Natural killer cell (primary cell): ENCODE measurements at regions not wholly inside any gene's neighbourhood (a gene's known extent, or its start where the extent isn't known, plus 50 kb on each side); places are given as distances from the start of the nearest gene placed in this dataset.
A peak's percentile ranks its signal among the peaks of the same experiment; 100 is the strongest.
"Not testable (repeated sequence)": the region's sequence is repeated elsewhere in the genome, so short reads cannot be mapped to it uniquely, and the experiment has no call there.

Source experiments
- ATAC-seq, 3 donors: fragments of 150-1000 bp in 2 of 3; fragments of 200-7000 bp in 1 of 3; cut with Tn5 transposase; 1 replicate in 1 of 3; 2 replicates in 2 of 3; pipeline ENCODE4 v1.10.0; 2021; ENCODE audit warnings: mild to moderate bottlenecking in 2 of 3, moderate library complexity in 2 of 3
- DNase-seq, 2 donors: peaks; one replicate each; pipeline versions ENCODE4 v3.0.0 to v3.0.0-alpha.2; 2013 to 2021; ENCODE audit warnings: mixed read lengths in 1 of 2
- H3K27ac ChIP-seq: one replicate; pipeline ENCODE4 v1.5.1; 2013; ENCODE audit warnings: mild to moderate bottlenecking, low read length
- H3K27me3 ChIP-seq: one replicate; pipeline ENCODE4 v1.6.1; 2013; ENCODE audit warnings: low read length; ENCODE audit not compliant: control insufficient read depth, insufficient read depth
- H3K36me3 ChIP-seq: one replicate; pipeline ENCODE4 v1.6.1; 2013; ENCODE audit warnings: low read length; ENCODE audit not compliant: control insufficient read depth, insufficient read depth
- H3K4me1 ChIP-seq: one replicate; pipeline ENCODE4 v1.6.1; 2013; ENCODE audit warnings: low read length; ENCODE audit not compliant: control insufficient read depth, insufficient read depth
- H3K4me3 ChIP-seq: one replicate; pipeline ENCODE4 v1.5.1; 2013; ENCODE audit warnings: low read length
- H3K9me3 ChIP-seq: one replicate; pipeline ENCODE4 v1.6.1; 2013; ENCODE audit warnings: low read length; ENCODE audit not compliant: control insufficient read depth, insufficient read depth
- H3K27ac Mint-ChIP-seq, 2 donors: one replicate each; pipeline ENCODE4 v1.8.0; 2022; ENCODE audit warnings: mild to moderate bottlenecking in 2 of 2, mixed read lengths in 2 of 2, moderate library complexity in 1 of 2
- H3K27me3 Mint-ChIP-seq, 2 donors: one replicate each; pipeline ENCODE4 v1.8.0; 2022; ENCODE audit warnings: low read depth in 2 of 2, mixed read lengths in 2 of 2
- H3K36me3 Mint-ChIP-seq: one replicate; pipeline ENCODE4 v1.8.0; 2022; ENCODE audit warnings: mixed read lengths
- H3K4me1 Mint-ChIP-seq, 2 donors: one replicate each; pipeline ENCODE4 v1.8.0; 2022; ENCODE audit warnings: mixed read lengths in 2 of 2
- H3K4me3 Mint-ChIP-seq: one replicate; pipeline ENCODE4 v1.8.0; 2022; ENCODE audit warnings: mild to moderate bottlenecking, moderate library complexity, mixed read lengths
- H3K9me3 Mint-ChIP-seq, 2 donors: one replicate each; pipeline ENCODE4 v1.8.0; 2022; ENCODE audit warnings: mixed read lengths in 2 of 2
- CTCF ChIP-seq: fragments of 200-600 bp; IDR thresholded peaks from one replicate; pipeline ENCODE4 v1.8.0; 2022; ENCODE audit warnings: antibody characterized with exemption
- WGBS: methylation state at CpG from one replicate; pipeline ENCODE4 v1.1.7; 2013; ENCODE audit warnings: missing lambda C conversion rate; ENCODE audit not compliant: insufficient coverage; 5-methylcytosine and 5-hydroxymethylcytosine counted together
- intact Hi-C: fragments of 100-400 bp; cut with micrococcal nuclease; formaldehyde crosslinking; loops from one replicate; pipeline ENCODE4 v1.14.2; 2022

DNA sequence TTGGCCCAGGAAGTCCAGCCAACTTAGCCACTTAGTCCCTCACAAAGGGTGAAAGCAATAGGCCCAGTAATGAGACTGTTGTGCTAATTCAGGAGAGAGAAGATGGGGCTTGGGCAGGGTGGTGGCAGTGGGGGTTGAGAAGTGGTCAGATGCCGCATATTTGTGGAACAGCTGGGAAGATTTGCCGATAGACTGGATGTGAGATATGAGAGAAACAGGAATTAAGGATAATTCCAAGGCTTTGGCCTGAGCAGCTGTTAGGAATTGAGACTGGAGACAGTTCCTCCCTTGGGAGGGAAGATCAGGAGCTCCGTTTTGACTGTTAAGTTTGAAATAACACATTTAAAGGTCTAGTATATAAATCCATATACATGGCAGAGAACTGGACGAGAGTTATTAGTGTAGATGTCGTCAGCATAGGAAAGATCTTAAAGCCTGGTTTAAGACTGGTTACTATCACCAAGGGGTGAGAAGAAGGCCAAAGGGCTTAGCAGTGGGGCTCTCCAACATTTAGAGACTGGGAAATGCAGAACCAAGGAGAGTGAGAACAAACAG, 323.7 kb upstream of the FAM78B start:
- TF ChIP-seq CTCF: no peak
- no peak for DNase-seq
- Mint-ChIP-seq H3K9me3 (no peaks in the 10 kb centered on the region), H3K27me3 (no peaks in the 10 kb centered on the region), H3K27ac (no peak overlapping the region), H3K4me3 (no peak overlapping the region), H3K36me3 (no peaks in the 10 kb centered on the region), H3K4me1 (peaks cover 0 to 6% of the 10 kb centered on the region in 2 donors)
- peaks cover 12% of the 10 kb centered on the region for H3K4me1 ChIP-seq
- ATAC-seq: peak in 1 of 3 donors; percentile 67
- WGBS: 72% methylated on average over 4 of the region's 5 CpGs
- H3K9me3 ChIP-seq: no peaks in the 10 kb centered on the region
- H3K36me3 ChIP-seq: no peaks in the 10 kb centered on the region
- peak overlapping the region; percentile 87 for H3K27ac ChIP-seq
- intact Hi-C loops: no loop called here
- no peaks in the 10 kb centered on the region for H3K27me3 ChIP-seq
- peak overlapping the region; percentile 45 for H3K4me3 ChIP-seq

GRCh38 chr1:166493765-166494164, 327.0 kb upstream of the FAM78B start:
- H3K27me3 ChIP-seq, H3K36me3 ChIP-seq, H3K4me3 ChIP-seq, H3K4me3 Mint-ChIP-seq, H3K27ac ChIP-seq, ATAC-seq, H3K36me3 Mint-ChIP-seq, H3K27ac Mint-ChIP-seq, H3K4me1 Mint-ChIP-seq, intact Hi-C loops, H3K9me3 Mint-ChIP-seq, H3K9me3 ChIP-seq, DNase-seq: not testable (repeated sequence)
- peaks cover 5 to 11% of the 10 kb centered on the region in 2 donors for H3K27me3 Mint-ChIP-seq
- peaks cover 12% of the 10 kb centered on the region for H3K4me1 ChIP-seq
- WGBS: no CpG with 5 or more reads among the region's 2 CpGs

DNA sequence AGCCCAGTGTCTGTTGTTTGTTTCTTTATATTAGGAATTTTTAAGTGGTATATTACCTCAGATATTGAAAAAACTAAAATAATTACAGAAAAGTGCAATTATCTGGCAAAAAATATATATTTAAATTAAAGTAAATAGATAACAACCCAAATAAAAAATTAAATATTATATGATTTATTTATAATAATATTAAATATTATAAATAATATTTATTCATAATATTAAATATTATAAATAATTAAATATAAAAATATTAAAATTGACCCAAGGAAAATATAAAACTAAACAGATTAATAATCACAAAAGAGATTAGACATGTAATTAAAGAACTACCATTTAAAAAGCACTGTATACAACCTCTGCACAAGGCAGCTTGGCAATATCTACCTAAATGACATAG, 331.9 kb upstream of the POGK start:
- Mint-ChIP-seq H3K36me3 (no peaks in the 10 kb centered on the region), H3K9me3 (no peaks in the 10 kb centered on the region), H3K27ac (no peak overlapping the region), H3K27me3 (peaks cover 2 to 10% of the 10 kb centered on the region in 2 donors), H3K4me1 (no peaks in the 10 kb centered on the region), H3K4me3 (no peak overlapping the region)
- no peak for TF ChIP-seq CTCF
- intact Hi-C loops: no loop called here
- H3K4me1 ChIP-seq: no peaks in the 10 kb centered on the region
- H3K36me3 ChIP-seq: no peaks in the 10 kb centered on the region
- no peaks in the 10 kb centered on the region for H3K9me3 ChIP-seq
- no peaks in the 10 kb centered on the region for H3K27me3 ChIP-seq
- ATAC-seq (no peak), DNase-seq (no peak)
- no peak overlapping the region for H3K4me3 ChIP-seq
- no peak overlapping the region for H3K27ac ChIP-seq

GRCh38 chr1:166511761-166512160, 327.5 kb upstream of the POGK start:
- Histone ChIP-seq H3K27me3 (no peaks in the 10 kb centered on the region), H3K9me3 (no peaks in the 10 kb centered on the region), H3K4me1 (no peaks in the 10 kb centered on the region), H3K27ac (no peak overlapping the region), H3K36me3 (no peaks in the 10 kb centered on the region), H3K4me3 (no peak overlapping the region)
- no peaks in the 10 kb centered on the region for H3K4me1 Mint-ChIP-seq
- peaks cover 0 to 3% of the 10 kb centered on the region in 2 donors for H3K9me3 Mint-ChIP-seq
- TF ChIP-seq CTCF: no peak
- no peak overlapping the region for H3K4me3 Mint-ChIP-seq
- H3K27me3 Mint-ChIP-seq: peaks cover 2 to 10% of the 10 kb centered on the region in 2 donors
- ATAC-seq: peak in 1 of 3 donors; percentile 21
- no peaks in the 10 kb centered on the region for H3K36me3 Mint-ChIP-seq
- 93% methylated on average over 1 of the region's 2 CpGs for WGBS
- H3K27ac Mint-ChIP-seq: no peak overlapping the region
- intact Hi-C loops: no loop called here
- no peak for DNase-seq
